ENCODE measurements at regions not wholly inside any gene's neighbourhood (a gene's known extent, or its start where the extent isn't known, plus 50 kb on each side); places are given as distances from the start of the nearest gene placed in this dataset.

DNA sequence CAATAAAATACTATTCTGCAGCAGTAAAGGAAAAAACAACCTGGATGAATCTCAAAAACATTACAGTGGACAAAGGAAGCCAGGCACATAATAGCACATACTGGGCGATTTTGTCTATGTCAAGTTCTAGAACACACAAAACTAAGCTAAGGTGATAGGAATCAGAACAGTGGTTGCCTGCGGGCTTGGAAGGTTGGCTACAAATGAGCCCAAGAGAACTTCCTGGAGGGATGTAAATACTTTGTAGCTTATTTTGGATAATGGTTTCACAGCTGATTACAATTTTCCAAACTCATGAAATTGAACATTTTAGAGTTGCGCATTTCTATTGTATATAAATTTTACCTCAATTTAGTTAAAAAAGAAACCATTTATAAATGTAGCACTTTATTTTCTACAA lies 67.6 kb upstream of the CES5A start:
- Histone ChIP-seq H3K36me3 (ENCODE audit: control insufficient read depth, insufficient read depth, low read length) (no peaks in the 10 kb centered on the region), H3K27me3 (ENCODE audit: control insufficient read depth, insufficient read depth, low read length) (no peaks in the 10 kb centered on the region), H3K4me3 (ENCODE audit: low read depth, low read length) (no peak overlapping the region)
- TF ChIP-seq CTCF (IDR thresholded peaks at IDR 0.05; ENCODE audit: insufficient read depth, low read depth, low read length) = no peak
- CTCF ChIA-PET = interaction anchor here (0.8 to 8.2 kb wide), 13 partner anchors 9 to 413 kb away, joined by 3 to 132 read pairs (median 3); no protein-coding TSS in a partner anchor
- no peak for DNase-seq (ENCODE audit: low read depth)
- POLR2A ChIA-PET = no interaction called here

GRCh38 chr16:55941552-55941951 lies 66.4 kb upstream of the CES5A start:
- Histone ChIP-seq H3K4me3 (ENCODE audit: low read depth, low read length) (no peak overlapping the region), H3K27me3 (ENCODE audit: control insufficient read depth, insufficient read depth, low read length) (no peaks in the 10 kb centered on the region), H3K36me3 (ENCODE audit: control insufficient read depth, insufficient read depth, low read length) (no peaks in the 10 kb centered on the region)
- no peak for DNase-seq (ENCODE audit: low read depth)
- ChIA-PET CTCF (interaction anchor here (4.9 to 8.2 kb wide), 2 partner anchors 14 to 379 kb away, joined by 28 to 132 read pairs; no protein-coding TSS in a partner anchor), POLR2A (no interaction called here)
- TF ChIP-seq CTCF (IDR thresholded peaks at IDR 0.05; ENCODE audit: insufficient read depth, low read depth, low read length) = no peak

GRCh38 chr16:55938126-55938525 lies 63.0 kb upstream of the CES5A start:
- TF ChIP-seq CTCF (IDR thresholded peaks at IDR 0.05; ENCODE audit: insufficient read depth, low read depth, low read length) = no peak
- Histone ChIP-seq H3K36me3 (ENCODE audit: control insufficient read depth, insufficient read depth, low read length) (no peaks in the 10 kb centered on the region), H3K27me3 (ENCODE audit: control insufficient read depth, insufficient read depth, low read length) (no peaks in the 10 kb centered on the region), H3K4me3 (ENCODE audit: low read depth, low read length) (no peak overlapping the region)
- ChIA-PET CTCF (interaction anchor here (1.3 kb wide), 1 partner anchor 381 kb away, joined by 3 read pairs; no protein-coding TSS in a partner anchor), POLR2A (no interaction called here)
- no peak for DNase-seq (ENCODE audit: low read depth)

DNA sequence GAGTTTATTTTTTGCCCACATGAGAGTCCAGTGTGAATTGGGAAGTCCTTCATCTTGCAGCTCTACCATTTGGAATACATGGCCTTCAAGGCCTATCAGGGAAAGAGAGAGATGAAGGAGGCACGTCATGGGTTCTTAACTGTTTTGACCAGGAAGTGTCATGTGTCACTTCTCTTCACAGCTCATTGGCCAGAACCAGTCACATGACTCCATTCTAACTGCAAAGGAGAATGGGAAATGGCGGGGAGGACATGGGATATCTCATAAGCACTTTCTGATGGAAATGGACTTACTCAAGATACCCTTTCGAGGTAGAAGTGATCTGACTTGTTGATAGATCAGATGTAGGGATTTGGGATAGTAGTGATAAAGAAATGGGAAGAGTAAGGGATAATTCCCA lies 57.9 kb upstream of the CES5A start:
- CTCF ChIA-PET = no interaction called here
- TF ChIP-seq CTCF (IDR thresholded peaks at IDR 0.05; ENCODE audit: insufficient read depth, low read depth, low read length) = no peak
- H3K36me3 ChIP-seq (ENCODE audit: control insufficient read depth, insufficient read depth, low read length) = no peaks in the 10 kb centered on the region
- H3K4me3 ChIP-seq (ENCODE audit: low read depth, low read length) = no peak overlapping the region
- POLR2A ChIA-PET = no interaction called here
- no peaks in the 10 kb centered on the region for H3K27me3 ChIP-seq (ENCODE audit: control insufficient read depth, insufficient read depth, low read length)
- no peak for DNase-seq (ENCODE audit: low read depth)

GRCh38 chr16:55930036-55930435 lies 54.9 kb upstream of the CES5A start:
- DNase-seq (ENCODE audit: low read depth) = no peak

More at GRCh38 chr16:55930036-55930435, 54.9 kb upstream of the CES5A start:
- Histone ChIP-seq H3K4me3 (ENCODE audit: low read depth, low read length) (no peak overlapping the region), H3K27me3 (ENCODE audit: control insufficient read depth, insufficient read depth, low read length) (no peaks in the 10 kb centered on the region), H3K36me3 (ENCODE audit: control insufficient read depth, insufficient read depth, low read length) (no peaks in the 10 kb centered on the region)
- ChIA-PET POLR2A (no interaction called here), CTCF (no interaction called here)
- TF ChIP-seq CTCF (IDR thresholded peaks at IDR 0.05; ENCODE audit: insufficient read depth, low read depth, low read length) = no peak

All from BJ (cell line).